Body of pancreas (tissue), 4 donors: ENCODE measurements at regions not wholly inside any gene's neighbourhood (a gene's known extent, or its start where the extent isn't known, plus 50 kb on each side); places are given as distances from the start of the nearest gene placed in this dataset.

ENCODE experiments used
- POLR2A ChIP-seq, 3 donors: fragments of 450-650 bp; IDR thresholded peaks; one replicate each; pipeline ENCODE4 v1.6.1; 2016; ENCODE audit warnings: antibody characterized with exemption in 3 of 3, mild to moderate bottlenecking in 2 of 3
- TF ChIP-seq, protein P1 (sequence below), 7 experiments: fragments of 450-650 bp in 4 of 7; fragments of 200-600 bp in 3 of 7; sonication (generic) in 3 of 7; IDR thresholded peaks; one replicate each; pipeline ENCODE4 v1.5.1; 2016 to 2019; ENCODE audit warnings: antibody characterized with exemption in 7 of 7

DNA sequence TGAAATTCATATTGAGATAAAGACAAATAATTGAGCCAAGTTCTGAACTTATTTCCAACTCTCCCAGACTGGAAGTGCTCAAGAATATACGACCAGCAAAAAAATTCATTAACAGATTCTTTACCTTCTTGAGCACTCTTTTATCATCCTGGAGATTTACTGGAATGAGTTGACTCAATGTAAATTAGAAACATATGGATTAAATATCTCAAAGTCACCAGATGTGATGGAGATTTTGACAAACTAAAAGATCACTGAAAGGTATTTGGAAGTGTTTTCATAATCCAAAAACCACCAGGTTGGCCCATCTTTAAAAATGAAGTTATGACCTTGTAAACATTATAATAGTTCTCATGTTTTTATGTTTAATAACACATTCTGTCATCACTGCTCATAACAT is 433.2 kb upstream of the RASGRP1 start:
- TF ChIP-seq, protein P1, sequence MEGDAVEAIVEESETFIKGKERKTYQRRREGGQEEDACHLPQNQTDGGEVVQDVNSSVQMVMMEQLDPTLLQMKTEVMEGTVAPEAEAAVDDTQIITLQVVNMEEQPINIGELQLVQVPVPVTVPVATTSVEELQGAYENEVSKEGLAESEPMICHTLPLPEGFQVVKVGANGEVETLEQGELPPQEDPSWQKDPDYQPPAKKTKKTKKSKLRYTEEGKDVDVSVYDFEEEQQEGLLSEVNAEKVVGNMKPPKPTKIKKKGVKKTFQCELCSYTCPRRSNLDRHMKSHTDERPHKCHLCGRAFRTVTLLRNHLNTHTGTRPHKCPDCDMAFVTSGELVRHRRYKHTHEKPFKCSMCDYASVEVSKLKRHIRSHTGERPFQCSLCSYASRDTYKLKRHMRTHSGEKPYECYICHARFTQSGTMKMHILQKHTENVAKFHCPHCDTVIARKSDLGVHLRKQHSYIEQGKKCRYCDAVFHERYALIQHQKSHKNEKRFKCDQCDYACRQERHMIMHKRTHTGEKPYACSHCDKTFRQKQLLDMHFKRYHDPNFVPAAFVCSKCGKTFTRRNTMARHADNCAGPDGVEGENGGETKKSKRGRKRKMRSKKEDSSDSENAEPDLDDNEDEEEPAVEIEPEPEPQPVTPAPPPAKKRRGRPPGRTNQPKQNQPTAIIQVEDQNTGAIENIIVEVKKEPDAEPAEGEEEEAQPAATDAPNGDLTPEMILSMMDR (IDR thresholded peaks at IDR 0.05), result no peak
- no peak for TF ChIP-seq POLR2A (IDR thresholded peaks at IDR 0.05)
